Nephron progenitor cell (in vitro differentiated cells): ENCODE measurements at regions not wholly inside any gene's neighbourhood (a gene's known extent, or its start where the extent isn't known, plus 50 kb on each side); places are given as distances from the start of the nearest gene placed in this dataset.

Experiments used
- DNase-seq: peaks from one replicate; pipeline ENCODE4 v3.0.0; 2021
- H3K27ac Mint-ChIP-seq: 2 replicates; pipeline ENCODE4 v1.8.0; 2021; ENCODE audit warnings: mild to moderate bottlenecking, moderate library complexity, mixed read lengths
- H3K27me3 Mint-ChIP-seq: 2 replicates; pipeline ENCODE4 v1.8.0; 2021; ENCODE audit warnings: mild to moderate bottlenecking, low read depth, mixed read lengths; ENCODE audit not compliant: poor library complexity
- H3K36me3 Mint-ChIP-seq: 2 replicates; pipeline ENCODE4 v1.8.0; 2021; ENCODE audit warnings: low read depth, mixed read lengths
- H3K4me1 Mint-ChIP-seq: 2 replicates; pipeline ENCODE4 v1.8.0; 2021; ENCODE audit warnings: mixed read lengths
- H3K4me3 Mint-ChIP-seq: 2 replicates; pipeline ENCODE4 v1.8.0; 2021; ENCODE audit warnings: mild to moderate bottlenecking, moderate library complexity, mixed read lengths
- H3K9me3 Mint-ChIP-seq: 2 replicates; pipeline ENCODE4 v1.8.0; 2021; ENCODE audit warnings: mild to moderate bottlenecking, moderate library complexity, mixed read lengths
- TF ChIP-seq, protein P1 (sequence below): fragments of 200-600 bp; sonication (generic); IDR thresholded peaks from 2 replicates; pipeline ENCODE4 v1.5.0; 2021; ENCODE audit warnings: antibody characterized with exemption

GRCh38 chr1:228883535-228883934 lies 148.3 kb downstream of the RHOU start:
- Mint-ChIP-seq H3K9me3 (peaks cover 16% of the 10 kb centered on the region), H3K36me3 (peaks cover 5% of the 10 kb centered on the region), H3K27ac (no peak overlapping the region), H3K4me1 (peaks cover 13% of the 10 kb centered on the region), H3K27me3 (no peaks in the 10 kb centered on the region), H3K4me3 (no peak overlapping the region)
- TF ChIP-seq, protein P1, sequence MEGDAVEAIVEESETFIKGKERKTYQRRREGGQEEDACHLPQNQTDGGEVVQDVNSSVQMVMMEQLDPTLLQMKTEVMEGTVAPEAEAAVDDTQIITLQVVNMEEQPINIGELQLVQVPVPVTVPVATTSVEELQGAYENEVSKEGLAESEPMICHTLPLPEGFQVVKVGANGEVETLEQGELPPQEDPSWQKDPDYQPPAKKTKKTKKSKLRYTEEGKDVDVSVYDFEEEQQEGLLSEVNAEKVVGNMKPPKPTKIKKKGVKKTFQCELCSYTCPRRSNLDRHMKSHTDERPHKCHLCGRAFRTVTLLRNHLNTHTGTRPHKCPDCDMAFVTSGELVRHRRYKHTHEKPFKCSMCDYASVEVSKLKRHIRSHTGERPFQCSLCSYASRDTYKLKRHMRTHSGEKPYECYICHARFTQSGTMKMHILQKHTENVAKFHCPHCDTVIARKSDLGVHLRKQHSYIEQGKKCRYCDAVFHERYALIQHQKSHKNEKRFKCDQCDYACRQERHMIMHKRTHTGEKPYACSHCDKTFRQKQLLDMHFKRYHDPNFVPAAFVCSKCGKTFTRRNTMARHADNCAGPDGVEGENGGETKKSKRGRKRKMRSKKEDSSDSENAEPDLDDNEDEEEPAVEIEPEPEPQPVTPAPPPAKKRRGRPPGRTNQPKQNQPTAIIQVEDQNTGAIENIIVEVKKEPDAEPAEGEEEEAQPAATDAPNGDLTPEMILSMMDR = no peak
- DNase-seq = no peak

DNA sequence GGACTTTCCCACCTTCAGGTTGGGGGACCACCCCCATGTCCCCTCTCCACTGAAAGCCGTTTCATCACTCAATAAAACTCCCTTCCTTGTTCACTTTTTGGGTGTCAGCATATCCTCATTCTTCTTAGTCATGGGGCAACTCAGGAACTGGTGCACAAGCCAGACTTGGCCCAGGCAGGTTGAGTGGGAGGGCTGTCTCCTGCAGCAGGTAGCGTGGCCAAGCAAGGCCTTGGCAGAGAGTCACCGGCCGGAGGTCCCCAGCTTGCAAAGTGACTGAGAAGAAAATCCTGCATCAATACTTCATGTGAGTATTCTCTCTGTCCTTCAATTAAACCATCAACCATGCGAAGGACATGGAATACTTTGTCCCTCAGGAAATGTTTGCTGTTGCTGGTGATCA lies 148.9 kb downstream of the RHOU start:
- H3K36me3 Mint-ChIP-seq = peaks cover 5% of the 10 kb centered on the region
- H3K4me1 Mint-ChIP-seq = peaks cover 13% of the 10 kb centered on the region
- TF ChIP-seq, protein P1 = no peak
- H3K9me3 Mint-ChIP-seq = peaks cover 16% of the 10 kb centered on the region
- H3K27ac Mint-ChIP-seq = no peak overlapping the region
- no peak for DNase-seq
- H3K27me3 Mint-ChIP-seq = no peaks in the 10 kb centered on the region
- no peak overlapping the region for H3K4me3 Mint-ChIP-seq

DNA sequence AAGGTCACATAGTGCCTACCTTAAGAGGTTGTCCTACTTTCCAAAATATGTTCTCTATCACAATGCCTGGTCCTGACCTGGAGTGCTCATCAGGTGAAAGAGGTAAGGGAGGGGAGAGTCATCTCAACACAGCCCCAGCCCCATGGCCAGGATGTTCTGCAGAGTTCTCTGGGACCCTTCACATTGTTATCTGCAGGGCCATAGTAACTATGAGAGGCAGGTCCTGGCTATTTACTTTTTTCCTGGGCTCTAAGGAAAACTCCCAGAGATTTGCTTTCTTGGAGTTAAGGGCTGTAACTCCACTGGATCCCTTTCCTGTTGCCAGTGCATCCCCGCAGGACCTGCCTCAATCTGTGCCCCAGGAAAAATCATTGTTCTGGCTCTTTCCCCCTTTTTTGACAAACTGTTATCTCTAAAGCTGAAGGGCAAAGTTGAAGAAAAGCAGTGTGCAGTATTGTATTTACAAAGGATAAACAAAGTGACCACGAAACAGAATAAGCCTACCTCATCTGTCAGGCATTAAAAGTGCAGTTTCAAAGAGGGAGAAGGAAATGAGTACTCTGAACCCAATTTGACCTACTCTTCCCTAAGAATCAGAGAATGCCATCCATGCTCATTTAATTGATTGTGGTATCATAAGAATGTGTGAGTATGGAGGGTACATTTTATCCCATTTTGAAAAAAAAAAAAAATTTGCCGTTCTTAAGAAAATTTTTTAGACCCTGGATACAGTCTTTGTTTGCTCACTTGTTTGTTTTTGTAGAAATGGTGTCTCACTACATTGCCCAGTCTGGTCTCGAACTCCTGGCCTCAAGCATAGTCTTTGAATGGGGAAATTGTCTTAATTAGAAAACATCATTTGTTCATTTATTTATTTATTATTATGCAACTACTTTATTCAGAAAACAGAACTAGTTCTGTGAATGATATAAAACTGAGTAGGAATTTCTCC lies 149.6 kb downstream of the RHOU start:
- H3K4me3 Mint-ChIP-seq = no peak overlapping the region
- H3K36me3 Mint-ChIP-seq = peaks cover 5% of the 10 kb centered on the region
- peaks cover 13% of the 10 kb centered on the region for H3K4me1 Mint-ChIP-seq
- peaks cover 16% of the 10 kb centered on the region for H3K9me3 Mint-ChIP-seq
- TF ChIP-seq, protein P1 = no peak
- DNase-seq = no peak
- H3K27me3 Mint-ChIP-seq = no peaks in the 10 kb centered on the region
- H3K27ac Mint-ChIP-seq = no peak overlapping the region

DNA sequence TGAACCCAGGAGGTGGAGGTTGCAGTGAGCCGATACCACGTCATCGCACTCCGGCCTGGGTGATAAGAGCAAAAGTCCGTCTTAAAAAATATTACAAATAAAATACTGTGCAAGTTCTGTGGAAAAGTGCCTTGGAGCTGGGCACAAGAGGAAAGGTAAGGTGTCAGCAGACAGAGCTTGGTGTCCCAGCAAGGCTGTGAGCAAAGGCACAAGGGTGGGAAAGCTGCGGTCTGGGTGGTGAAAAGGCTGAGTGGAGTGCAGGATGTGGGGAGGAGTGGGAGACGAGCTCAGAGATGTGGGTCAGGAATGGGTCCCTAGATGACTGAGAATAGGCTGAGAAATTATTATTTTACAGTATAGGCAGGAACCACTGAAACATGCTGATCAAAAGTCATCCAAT lies 150.6 kb downstream of the RHOU start:
- peaks cover 18% of the 10 kb centered on the region for H3K4me1 Mint-ChIP-seq
- no peak overlapping the region for H3K4me3 Mint-ChIP-seq
- H3K36me3 Mint-ChIP-seq = peaks cover 5% of the 10 kb centered on the region
- H3K9me3 Mint-ChIP-seq = peaks cover 20% of the 10 kb centered on the region
- no peak overlapping the region for H3K27ac Mint-ChIP-seq
- no peaks in the 10 kb centered on the region for H3K27me3 Mint-ChIP-seq
- DNase-seq = no peak
- TF ChIP-seq, protein P1 = no peak

- H3K4me3 Mint-ChIP-seq = no peak overlapping the region
Measured at GRCh38 chr1:228887101-228887500, 151.8 kb downstream of the RHOU start.

More at GRCh38 chr1:228887101-228887500, 151.8 kb downstream of the RHOU start:
- Mint-ChIP-seq H3K27ac (no peak overlapping the region), H3K9me3 (peaks cover 20% of the 10 kb centered on the region), H3K27me3 (no peaks in the 10 kb centered on the region), H3K36me3 (peaks cover 5% of the 10 kb centered on the region), H3K4me1 (peaks cover 25% of the 10 kb centered on the region)
- no peak for DNase-seq
- TF ChIP-seq, protein P1 = no peak
